Keratinocyte (primary cell): ENCODE measurements at regions not wholly inside any gene's neighbourhood (a gene's known extent, or its start where the extent isn't known, plus 50 kb on each side); places are given as distances from the start of the nearest gene placed in this dataset.

ENCODE experiments used
- DNase-seq: peaks from one replicate; pipeline ENCODE4 v3.0.0-alpha.2; 2011; ENCODE audit warnings: low read depth, missing footprints, low spot score
- FAIRE-seq: peaks from 2 replicates; lab custom pipeline; 2011; peaks lifted over from hg19 to GRCh38; lab: Jason Lieb, UNC
- H2AFZ ChIP-seq: 2 replicates; pipeline ENCODE4 v1.6.0; 2012; ENCODE audit warnings: low read length, control low read depth, inconsistent platforms; ENCODE audit not compliant: control insufficient read depth
- H3K27ac ChIP-seq: 2 replicates; pipeline ENCODE4 v1.5.1; 2011; ENCODE audit warnings: low read length; ENCODE audit not compliant: control insufficient read depth, insufficient read depth
- H3K27me3 ChIP-seq: 3 replicates; pipeline ENCODE4 v1.6.0; 2011; ENCODE audit warnings: low read length; ENCODE audit not compliant: control insufficient read depth, insufficient read depth; ENCODE audit errors: extremely low read depth
- H3K36me3 ChIP-seq, 2 experiments: 2 replicates in 1 of 2; 3 replicates in 1 of 2; pipeline ENCODE4 v1.5.1; 2011; ENCODE audit warnings: low read length in 2 of 2, mild to moderate bottlenecking in 1 of 2; ENCODE audit not compliant: control insufficient read depth in 2 of 2, insufficient read depth in 2 of 2; ENCODE audit errors: extremely low read depth in 1 of 2
- H3K4me1 ChIP-seq: 3 replicates; pipeline ENCODE4 v1.5.1; 2011; ENCODE audit warnings: low read length; ENCODE audit not compliant: control insufficient read depth, insufficient read depth; ENCODE audit errors: extremely low read depth
- H3K4me2 ChIP-seq: 3 replicates; pipeline ENCODE4 v1.6.0; 2011; ENCODE audit warnings: low read depth, low read length; ENCODE audit not compliant: control insufficient read depth, insufficient read depth; ENCODE audit errors: extremely low read depth
- H3K4me3 ChIP-seq, 3 experiments: fragments of 200-600 bp in 1 of 3; sonication (generic) in 1 of 3; 2 replicates in 2 of 3; 3 replicates in 1 of 3; pipeline ENCODE4 v1.5.1; 2011 to 2016; ENCODE audit warnings: low read length in 3 of 3, mild to moderate bottlenecking in 3 of 3, control low read depth in 2 of 3, inconsistent platforms in 1 of 3, low read depth in 1 of 3, mixed read lengths in 1 of 3, mixed run types in 1 of 3, moderate library complexity in 1 of 3; ENCODE audit not compliant: control insufficient read depth in 2 of 3, insufficient read depth in 2 of 3; ENCODE audit errors: extremely low read depth in 1 of 3
- H3K79me2 ChIP-seq: 2 replicates; pipeline ENCODE4 v1.6.0; 2012; ENCODE audit warnings: low read length; ENCODE audit not compliant: control insufficient read depth, insufficient read depth
- H3K9ac ChIP-seq: 3 replicates; pipeline ENCODE4 v1.6.0; 2011; ENCODE audit warnings: low read length; ENCODE audit not compliant: control insufficient read depth, insufficient read depth; ENCODE audit errors: extremely low read depth
- H3K9me1 ChIP-seq: 3 replicates; pipeline ENCODE4 v1.6.0; 2011; ENCODE audit warnings: low read length; ENCODE audit not compliant: control insufficient read depth, insufficient read depth; ENCODE audit errors: extremely low read depth
- H3K9me3 ChIP-seq: 2 replicates; pipeline ENCODE4 v1.5.1; 2012; ENCODE audit warnings: low read depth, low read length; ENCODE audit not compliant: control insufficient read depth
- H4K20me1 ChIP-seq: 3 replicates; pipeline ENCODE4 v1.6.0; 2011; ENCODE audit warnings: low read length; ENCODE audit not compliant: control insufficient read depth, insufficient read depth; ENCODE audit errors: extremely low read depth
- CTCF ChIP-seq, 3 experiments: IDR thresholded peaks in 1 of 3; conservative IDR thresholded peaks in 1 of 3; optimal IDR thresholded peaks in 1 of 3; 2 replicates in 2 of 3; 3 replicates in 1 of 3; pipeline versions ENCODE3 to v1.5.1; 2011; ENCODE audit warnings: low read length in 3 of 3, mild to moderate bottlenecking in 3 of 3, moderate library complexity in 2 of 3, control low read depth in 1 of 3, inconsistent platforms in 1 of 3; ENCODE audit not compliant: insufficient read depth in 2 of 3; ENCODE audit errors: extremely low read depth in 1 of 3
- EZH2 ChIP-seq: IDR thresholded peaks from one replicate; pipeline ENCODE4 v1.6.1; 2012; ENCODE audit warnings: inconsistent platforms, mild to moderate bottlenecking, low read length, moderate library complexity
- dilution Hi-C: fragments of 300-500 bp; cut with MboI; formaldehyde crosslinking; loops from one replicate; pipeline ENCODE4 v1.7.0; 2020; ENCODE audit warnings: low sequenced_read_pairs; ENCODE audit not compliant: extremely low pct_ligation_motif_present

GRCh38 chr13:37383856-37384370 is 214.7 kb downstream of the POSTN start:
- DNase-seq (no peak), FAIRE-seq (no peak)
- H3K27me3 ChIP-seq, result no peaks in the 10 kb centered on the region
- no peak overlapping the region for H3K9ac ChIP-seq
- H3K4me3 ChIP-seq, result no peak overlapping the region
- no peak overlapping the region for H2AFZ ChIP-seq
- H3K79me2 ChIP-seq, result no peaks in the 10 kb centered on the region
- no peak overlapping the region for H3K27ac ChIP-seq
- dilution Hi-C loops, result no loop called here
- H3K4me1 ChIP-seq, result no peaks in the 10 kb centered on the region
- H3K4me2 ChIP-seq, result no peak overlapping the region
- no peak for TF ChIP-seq EZH2
- TF ChIP-seq CTCF (optimal IDR thresholded peaks at IDR 0.05 in 1 of 3, IDR thresholded peaks at IDR 0.05 in 1 of 3, conservative IDR thresholded peaks at IDR 0.05 in 1 of 3; ENCODE audit: extremely low read depth in 1 of 3, insufficient read depth in 2 of 3, low read length in 3 of 3), result no peak
- H3K9me3 ChIP-seq, result no peaks in the 10 kb centered on the region
- H4K20me1 ChIP-seq, result no peaks in the 10 kb centered on the region
- no peaks in the 10 kb centered on the region for H3K36me3 ChIP-seq
- no peaks in the 10 kb centered on the region for H3K9me1 ChIP-seq

GRCh38 chr13:37383046-37383445 is 215.5 kb downstream of the POSTN start:
- no peak overlapping the region for H3K9ac ChIP-seq
- H3K36me3 ChIP-seq, result no peaks in the 10 kb centered on the region
- no peak overlapping the region for H3K27ac ChIP-seq
- no peaks in the 10 kb centered on the region for H3K9me1 ChIP-seq
- DNase-seq (no peak), FAIRE-seq (no peak)
- dilution Hi-C loops, result no loop called here
- H3K4me2 ChIP-seq, result no peak overlapping the region
- H3K27me3 ChIP-seq, result no peaks in the 10 kb centered on the region
- no peaks in the 10 kb centered on the region for H4K20me1 ChIP-seq
- no peaks in the 10 kb centered on the region for H3K9me3 ChIP-seq
- no peak overlapping the region for H2AFZ ChIP-seq
- H3K4me3 ChIP-seq, result no peak overlapping the region
- TF ChIP-seq CTCF (optimal IDR thresholded peaks at IDR 0.05 in 1 of 3, IDR thresholded peaks at IDR 0.05 in 1 of 3, conservative IDR thresholded peaks at IDR 0.05 in 1 of 3; ENCODE audit: extremely low read depth in 1 of 3, insufficient read depth in 2 of 3, low read length in 3 of 3) (no peak), EZH2 (no peak)
- no peaks in the 10 kb centered on the region for H3K4me1 ChIP-seq
- H3K79me2 ChIP-seq, result no peaks in the 10 kb centered on the region
